Stimulated activated naive B cell treated with anti-CD40 and anti-IgM and Interleukin-4, amounts not matched to agents 10 μg/mL and 1 μg/mL and 100 μg/mL, for 72 hours (primary cell): ENCODE measurements at regions not wholly inside any gene's neighbourhood (a gene's known extent, or its start where the extent isn't known, plus 50 kb on each side); places are given as distances from the start of the nearest gene placed in this dataset.
A peak's percentile ranks its signal among the peaks of the same experiment; 100 is the strongest.

Experiments
- ATAC-seq, 2 donors: fragments of 150-1000 bp; cut with Tn5 transposase; replicated peaks; 2 replicates each; pipeline ENCODE4 v1.10.0; 2021; ENCODE audit warnings: moderate library complexity in 1 of 2
- DNase-seq: peaks from one replicate; pipeline ENCODE4 v3.0.0; 2021
- H3K27ac Mint-ChIP-seq: one replicate; pipeline ENCODE4 v1.8.0; 2022; ENCODE audit warnings: mild to moderate bottlenecking, mixed read lengths
- H3K27me3 Mint-ChIP-seq, 2 donors: one replicate each; pipeline ENCODE4 v1.8.0; 2022; ENCODE audit warnings: mixed read lengths in 2 of 2
- H3K36me3 Mint-ChIP-seq, 2 donors: one replicate each; pipeline ENCODE4 v1.8.0; 2022; ENCODE audit warnings: mixed read lengths in 2 of 2, mild to moderate bottlenecking in 1 of 2
- H3K4me1 Mint-ChIP-seq, 2 donors: one replicate each; pipeline ENCODE4 v1.8.0; 2022; ENCODE audit warnings: mixed read lengths in 2 of 2, mild to moderate bottlenecking in 1 of 2
- H3K4me3 Mint-ChIP-seq, 2 donors: one replicate each; pipeline ENCODE4 v1.8.0; 2022; ENCODE audit warnings: mild to moderate bottlenecking in 2 of 2, mixed read lengths in 2 of 2, moderate library complexity in 1 of 2
- H3K9me3 Mint-ChIP-seq, 2 donors: one replicate each; pipeline ENCODE4 v1.8.0; 2022; ENCODE audit warnings: mixed read lengths in 2 of 2, mild to moderate bottlenecking in 1 of 2

DNA sequence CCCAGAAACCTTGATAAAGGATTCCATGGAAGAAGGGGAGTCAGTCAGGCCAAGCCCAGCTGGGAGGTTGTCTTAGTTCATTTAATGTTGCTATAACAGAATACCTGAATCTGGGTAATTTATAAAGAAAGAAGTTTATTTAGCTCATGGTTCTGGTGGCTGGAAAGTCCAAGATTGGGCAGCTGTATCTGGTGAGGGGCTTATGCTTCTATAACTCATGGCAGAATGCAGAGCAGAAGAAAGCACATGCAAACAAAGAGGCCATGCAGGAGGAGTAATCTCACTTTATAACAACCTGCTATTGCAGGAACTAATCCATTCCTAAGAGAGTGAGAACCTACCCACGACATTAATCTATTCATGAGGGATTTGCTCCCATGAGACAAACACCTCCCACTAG, 54.2 kb upstream of the ANKRD1 start:
- Mint-ChIP-seq H3K36me3 (peaks cover 22 to 37% of the 10 kb centered on the region in 2 donors), H3K4me3 (no peak overlapping the region), H3K27me3 (no peaks in the 10 kb centered on the region), H3K27ac (peak overlapping the region; percentile 96), H3K4me1 (peaks cover 49 to 58% of the 10 kb centered on the region in 2 donors), H3K9me3 (peaks cover 10 to 21% of the 10 kb centered on the region in 2 donors)
- ATAC-seq, result no peak
- DNase-seq, result no peak

DNA sequence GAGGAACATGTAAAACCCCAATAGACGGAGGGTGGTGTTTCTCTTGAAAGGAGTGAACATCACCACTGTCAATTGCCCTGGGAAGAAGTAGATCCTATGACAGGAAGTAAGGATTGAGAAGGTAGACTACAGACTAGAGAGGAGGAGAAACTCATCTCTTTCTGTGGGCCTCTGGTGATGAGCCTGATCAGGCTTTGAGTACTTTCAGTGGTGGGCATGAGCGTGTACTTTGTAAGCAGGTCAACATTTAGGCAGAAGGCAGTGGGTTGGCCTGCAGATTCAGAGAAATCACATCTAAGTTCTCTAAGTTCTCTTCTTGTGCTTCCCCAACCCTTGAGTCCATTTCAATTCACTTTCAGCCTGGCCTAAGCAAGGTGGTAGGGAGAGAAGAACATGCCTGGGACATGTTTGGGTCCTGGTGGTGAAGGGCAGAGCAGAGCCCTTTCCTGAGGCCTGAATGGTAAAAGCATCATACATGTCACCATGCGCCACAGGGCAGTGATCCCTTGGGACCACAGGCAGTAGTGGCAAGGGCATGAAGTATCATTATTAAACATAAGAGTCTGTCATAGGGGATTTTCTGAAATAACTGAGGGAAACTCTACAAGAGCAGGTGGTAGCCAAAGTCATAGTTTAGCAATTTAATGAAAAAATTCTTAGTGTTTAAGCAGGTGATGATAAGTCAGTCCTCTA, 56.4 kb upstream of the ANKRD1 start:
- peaks cover 51 to 63% of the 10 kb centered on the region in 2 donors for H3K4me1 Mint-ChIP-seq
- H3K27ac Mint-ChIP-seq, result peak overlapping the region; percentile 96
- H3K4me3 Mint-ChIP-seq, result peak overlapping the region; percentile 67 to 69
- no peaks in the 10 kb centered on the region for H3K27me3 Mint-ChIP-seq
- peaks cover 22 to 29% of the 10 kb centered on the region in 2 donors for H3K36me3 Mint-ChIP-seq
- DNase-seq (peak; percentile 85), ATAC-seq (peak; percentile 92 to 94)
- peaks cover 10 to 17% of the 10 kb centered on the region in 2 donors for H3K9me3 Mint-ChIP-seq

- Mint-ChIP-seq H3K36me3 (peaks cover 22 to 32% of the 10 kb centered on the region in 2 donors), H3K4me3 (peak overlapping the region; percentile 67 to 69), H3K4me1 (peaks cover 55 to 67% of the 10 kb centered on the region in 2 donors), H3K27me3 (no peaks in the 10 kb centered on the region), H3K9me3 (peaks cover 10 to 17% of the 10 kb centered on the region in 2 donors), H3K27ac (peak overlapping the region; percentile 96)
- DNase-seq, result peak; percentile 48
- peak; percentile 50 to 53 for ATAC-seq
These were observed 57.1 kb upstream of the ANKRD1 start for GRCh38 chr10:90977855-90978486.

DNA sequence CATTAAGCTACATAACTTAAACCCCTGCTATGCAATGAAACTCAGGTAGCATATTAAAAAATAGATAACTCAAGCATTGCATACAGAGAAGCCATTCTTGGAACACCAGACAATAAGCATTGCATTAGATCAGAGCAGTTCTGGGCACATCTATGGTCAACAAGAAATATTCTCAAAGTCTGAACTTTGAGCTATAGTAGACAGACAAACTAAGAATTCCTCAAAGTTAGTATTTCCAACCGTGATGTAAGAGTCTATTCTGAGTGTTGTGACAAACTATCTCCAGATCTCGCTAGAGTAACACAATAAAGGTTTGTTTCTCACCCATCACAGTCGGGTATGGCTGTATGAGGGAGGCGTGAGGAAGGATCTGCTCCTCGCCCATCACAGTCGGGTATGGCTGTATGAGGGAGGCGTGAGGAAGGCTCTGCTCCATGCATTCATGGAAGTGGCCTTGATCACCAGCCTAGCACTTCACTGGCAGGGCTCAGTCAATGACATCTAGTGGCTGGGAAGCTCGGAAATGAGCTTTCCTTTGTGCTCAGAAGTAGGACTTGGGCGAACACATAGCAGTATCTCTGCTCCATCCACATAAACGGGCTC, 61.6 kb upstream of the ANKRD1 start:
- DNase-seq, result no peak
- peaks cover 47 to 64% of the 10 kb centered on the region in 2 donors for H3K4me1 Mint-ChIP-seq
- peak overlapping the region; percentile 86 for H3K27ac Mint-ChIP-seq
- no peak overlapping the region for H3K4me3 Mint-ChIP-seq
- no peaks in the 10 kb centered on the region for H3K27me3 Mint-ChIP-seq
- peaks cover 2 to 3% of the 10 kb centered on the region in 2 donors for H3K36me3 Mint-ChIP-seq
- H3K9me3 Mint-ChIP-seq, result no peaks in the 10 kb centered on the region
- no peak for ATAC-seq

- H3K4me3 Mint-ChIP-seq, result no peak overlapping the region
- no peak for ATAC-seq
- peaks cover 6 to 7% of the 10 kb centered on the region in 2 donors for H3K36me3 Mint-ChIP-seq
- H3K27ac Mint-ChIP-seq, result peak overlapping the region; percentile 49
- H3K27me3 Mint-ChIP-seq, result no peaks in the 10 kb centered on the region
- H3K4me1 Mint-ChIP-seq, result peaks cover 42 to 63% of the 10 kb centered on the region in 2 donors
- H3K9me3 Mint-ChIP-seq, result peaks cover 2 to 4% of the 10 kb centered on the region in 2 donors
- no peak for DNase-seq
These were observed 63.1 kb upstream of the ANKRD1 start for GRCh38 chr10:90983914-90984549.

GRCh38 chr10:90984898-90985297, 64.0 kb upstream of the ANKRD1 start:
- no peak overlapping the region for H3K4me3 Mint-ChIP-seq
- H3K9me3 Mint-ChIP-seq, result peaks cover 2 to 4% of the 10 kb centered on the region in 2 donors
- H3K36me3 Mint-ChIP-seq, result peaks cover 6 to 7% of the 10 kb centered on the region in 2 donors
- ATAC-seq, result no peak
- peaks cover 39 to 61% of the 10 kb centered on the region in 2 donors for H3K4me1 Mint-ChIP-seq
- no peak overlapping the region for H3K27ac Mint-ChIP-seq
- no peak for DNase-seq
- no peaks in the 10 kb centered on the region for H3K27me3 Mint-ChIP-seq

DNA sequence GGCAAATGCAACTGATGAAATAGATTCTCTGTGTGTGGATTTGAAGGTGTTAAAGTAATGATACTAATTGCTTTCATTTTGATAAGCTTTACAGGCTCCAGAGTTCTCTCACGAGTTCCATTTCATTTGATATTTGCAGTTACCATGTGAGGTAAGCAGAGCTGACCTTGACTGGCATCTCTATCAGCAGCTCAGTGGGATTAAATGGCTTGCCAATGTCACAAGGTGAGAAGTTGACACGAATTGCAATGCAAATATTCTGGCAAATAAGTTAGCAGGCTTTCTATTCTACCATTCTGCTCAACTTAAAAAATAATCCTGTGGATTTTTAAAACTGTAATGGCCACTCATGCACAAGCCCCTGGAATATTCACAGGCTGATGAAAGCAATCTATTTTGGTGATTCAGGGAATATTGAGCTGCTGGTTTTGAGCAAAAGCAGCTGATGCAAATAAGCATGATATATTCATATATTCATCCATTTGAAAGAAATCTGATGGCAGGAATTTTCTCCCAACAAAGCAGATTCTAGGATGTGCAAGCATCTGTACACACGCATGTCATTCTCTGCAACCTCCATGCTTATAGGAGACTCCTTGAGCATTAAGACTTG, 64.5 kb upstream of the ANKRD1 start:
- peaks cover 37 to 60% of the 10 kb centered on the region in 2 donors for H3K4me1 Mint-ChIP-seq
- DNase-seq (no peak), ATAC-seq (no peak)
- H3K27ac Mint-ChIP-seq, result no peak overlapping the region
- peaks cover 6 to 7% of the 10 kb centered on the region in 2 donors for H3K36me3 Mint-ChIP-seq
- H3K4me3 Mint-ChIP-seq, result no peak overlapping the region
- peaks cover 2 to 4% of the 10 kb centered on the region in 2 donors for H3K9me3 Mint-ChIP-seq
- no peaks in the 10 kb centered on the region for H3K27me3 Mint-ChIP-seq

DNA sequence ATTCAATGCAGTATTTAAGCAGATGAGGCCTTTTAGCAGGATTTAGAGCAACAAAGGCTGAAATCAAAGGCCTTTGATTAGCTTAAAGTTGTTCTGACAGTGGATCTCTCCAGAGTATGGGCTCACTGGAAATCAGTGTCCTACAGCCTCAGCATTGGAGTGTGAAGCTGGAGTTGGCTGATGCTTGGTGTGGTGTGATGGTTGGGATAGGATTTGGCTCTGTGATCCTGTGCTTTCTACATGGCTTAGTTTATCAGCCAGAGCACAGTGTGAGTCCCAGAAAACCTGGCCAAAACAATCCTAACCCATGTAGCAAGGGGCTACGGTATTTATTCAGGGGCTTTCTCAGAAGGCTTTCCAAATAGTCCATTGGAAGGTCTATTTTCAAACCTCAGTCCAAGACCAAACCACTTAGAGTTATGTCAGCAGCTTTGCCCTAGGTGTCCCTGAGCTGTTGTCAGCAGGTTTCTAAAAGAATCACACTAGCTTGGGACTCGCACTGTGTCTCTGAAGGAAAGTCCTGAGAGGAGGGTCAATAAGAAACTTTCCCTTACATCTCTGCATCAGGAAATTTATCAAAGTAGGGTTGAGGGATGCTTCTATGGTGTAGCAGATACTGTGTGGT, 65.4 kb upstream of the ANKRD1 start:
- Mint-ChIP-seq H3K27me3 (no peaks in the 10 kb centered on the region), H3K9me3 (peaks cover 2 to 4% of the 10 kb centered on the region in 2 donors), H3K27ac (peak overlapping the region; percentile 100), H3K36me3 (peaks cover 6 to 7% of the 10 kb centered on the region in 2 donors), H3K4me3 (no peak overlapping the region), H3K4me1 (peaks cover 32 to 62% of the 10 kb centered on the region in 2 donors)
- DNase-seq (no peak), ATAC-seq (no peak)

DNA sequence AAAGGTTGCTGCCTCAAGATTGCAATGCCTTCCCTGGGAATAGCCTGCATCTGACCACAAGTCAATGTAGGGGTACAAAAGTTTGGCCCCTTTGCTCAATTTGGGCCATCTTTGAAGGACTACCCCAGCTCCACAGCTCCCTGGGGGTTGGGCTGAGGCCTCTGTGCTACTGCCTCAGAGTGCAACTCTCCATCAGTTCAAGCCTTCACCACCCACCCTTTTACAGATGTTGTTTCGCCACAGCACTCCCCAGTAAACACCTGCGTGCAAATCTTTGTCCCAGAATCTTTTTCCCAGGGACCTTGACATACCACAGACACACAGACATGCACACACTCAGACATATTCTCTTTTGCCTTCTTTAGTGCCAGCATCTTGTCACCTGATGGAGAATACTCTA, 66.0 kb upstream of the ANKRD1 start:
- DNase-seq, result no peak
- no peaks in the 10 kb centered on the region for H3K27me3 Mint-ChIP-seq
- H3K27ac Mint-ChIP-seq, result peak overlapping the region; percentile 100
- H3K36me3 Mint-ChIP-seq, result peaks cover 6 to 7% of the 10 kb centered on the region in 2 donors
- H3K4me1 Mint-ChIP-seq, result peaks cover 32 to 62% of the 10 kb centered on the region in 2 donors
- peaks cover 2 to 4% of the 10 kb centered on the region in 2 donors for H3K9me3 Mint-ChIP-seq
- no peak for ATAC-seq
- H3K4me3 Mint-ChIP-seq, result no peak overlapping the region

GRCh38 chr10:90987383-90987782, 66.5 kb upstream of the ANKRD1 start:
- no peaks in the 10 kb centered on the region for H3K27me3 Mint-ChIP-seq
- peaks cover 2 to 4% of the 10 kb centered on the region in 2 donors for H3K9me3 Mint-ChIP-seq
- H3K4me3 Mint-ChIP-seq, result no peak overlapping the region
- H3K4me1 Mint-ChIP-seq, result peaks cover 35 to 62% of the 10 kb centered on the region in 2 donors
- DNase-seq (no peak), ATAC-seq (no peak)
- peaks cover 6 to 7% of the 10 kb centered on the region in 2 donors for H3K36me3 Mint-ChIP-seq
- H3K27ac Mint-ChIP-seq, result peak overlapping the region; percentile 100

DNA sequence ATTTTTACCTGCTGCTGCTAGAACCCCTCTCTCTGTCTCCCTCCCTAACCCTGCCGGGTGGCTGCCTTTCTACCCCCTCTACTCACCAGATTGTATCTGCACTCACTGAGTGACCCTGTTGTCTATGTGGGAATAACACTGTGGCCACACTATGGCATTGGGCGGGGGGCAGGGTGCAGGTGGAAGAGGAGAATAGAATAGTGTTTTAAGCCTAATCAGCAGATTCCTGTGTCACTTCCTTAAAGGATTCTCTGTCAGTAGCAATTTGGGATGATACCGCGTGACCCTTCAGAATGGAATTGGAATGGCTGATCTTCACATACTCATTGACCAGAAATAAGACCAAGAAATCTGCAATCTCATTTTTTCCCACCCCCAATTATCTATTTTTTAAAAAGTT, 67.1 kb upstream of the ANKRD1 start:
- Mint-ChIP-seq H3K27ac (peak overlapping the region; percentile 100), H3K27me3 (no peaks in the 10 kb centered on the region), H3K4me1 (peaks cover 33 to 61% of the 10 kb centered on the region in 2 donors), H3K9me3 (peaks cover 2 to 4% of the 10 kb centered on the region in 2 donors), H3K36me3 (peaks cover 4 to 6% of the 10 kb centered on the region in 2 donors), H3K4me3 (no peak overlapping the region)
- DNase-seq (no peak), ATAC-seq (no peak)

DNA sequence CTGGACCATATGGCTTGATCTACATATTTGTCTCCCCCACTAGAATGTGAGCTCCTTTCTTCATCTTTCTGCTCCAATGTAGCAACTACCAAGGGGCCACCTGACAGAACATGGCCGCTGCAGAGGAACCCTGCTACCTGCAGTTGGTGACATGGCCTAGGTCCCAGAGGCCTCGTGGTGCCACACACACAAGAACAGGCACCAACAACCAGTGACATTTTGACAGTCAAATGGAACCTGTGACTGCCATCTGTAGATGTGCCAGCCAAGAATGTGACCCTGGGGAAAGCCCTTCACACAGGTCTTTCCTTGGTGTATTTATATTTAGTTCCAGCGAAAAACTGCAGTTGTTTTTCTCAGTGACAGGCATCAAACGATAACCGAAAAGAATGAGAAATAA, 67.9 kb upstream of the ANKRD1 start:
- Mint-ChIP-seq H3K27me3 (no peaks in the 10 kb centered on the region), H3K4me1 (peaks cover 35 to 64% of the 10 kb centered on the region in 2 donors), H3K27ac (peak overlapping the region; percentile 100), H3K36me3 (peaks cover 4 to 6% of the 10 kb centered on the region in 2 donors), H3K9me3 (peaks cover 2 to 4% of the 10 kb centered on the region in 2 donors), H3K4me3 (peak overlapping the region; percentile 5 to 54)
- peak; percentile 86 to 87 for ATAC-seq
- DNase-seq, result peak; percentile 63

DNA sequence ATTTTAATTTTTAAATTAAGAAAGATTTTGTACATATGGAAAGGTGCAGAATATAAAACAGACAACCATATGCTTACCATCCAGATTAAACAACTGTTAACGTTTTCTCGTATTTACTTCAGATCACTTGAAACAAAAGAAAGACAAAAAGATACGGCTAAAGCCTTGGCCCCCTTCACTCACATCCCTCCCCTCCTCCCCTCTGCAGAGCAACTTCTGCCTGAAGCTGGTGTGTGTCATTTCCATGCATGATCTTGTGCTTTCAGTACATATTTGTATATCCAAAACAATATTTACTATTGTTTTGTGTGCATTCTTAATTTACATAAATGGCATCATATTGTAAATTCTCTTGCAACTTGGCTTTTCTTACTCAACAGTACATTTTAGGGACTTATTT, 68.5 kb upstream of the ANKRD1 start:
- Mint-ChIP-seq H3K27ac (peak overlapping the region; percentile 51), H3K36me3 (peaks cover 4 to 6% of the 10 kb centered on the region in 2 donors), H3K4me3 (no peak overlapping the region), H3K4me1 (peaks cover 35 to 64% of the 10 kb centered on the region in 2 donors), H3K27me3 (no peaks in the 10 kb centered on the region), H3K9me3 (peaks cover 2 to 4% of the 10 kb centered on the region in 2 donors)
- DNase-seq, result no peak
- no peak for ATAC-seq
